Breast epithelium (tissue), 3 donors: ENCODE measurements at regions not wholly inside any gene's neighbourhood (a gene's known extent, or its start where the extent isn't known, plus 50 kb on each side); places are given as distances from the start of the nearest gene placed in this dataset.

Source experiments
- CTCF ChIP-seq, 3 donors: fragments of 450-650 bp; IDR thresholded peaks; one replicate each; pipeline ENCODE4 v1.5.1; 2016 to 2017; ENCODE audit warnings: antibody characterized with exemption in 3 of 3, mild to moderate bottlenecking in 3 of 3, moderate library complexity in 3 of 3
- POLR2A ChIP-seq: fragments of 450-650 bp; IDR thresholded peaks from one replicate; pipeline ENCODE4 v1.6.1; 2016; ENCODE audit warnings: antibody characterized with exemption, mild to moderate bottlenecking, moderate library complexity
- POLR2AphosphoS5 ChIP-seq, 3 donors: sonication (generic); formaldehyde crosslinking; IDR thresholded peaks; one replicate each; pipeline ENCODE4 v1.6.1; 2017; ENCODE audit warnings: antibody characterized with exemption in 3 of 3

- TF ChIP-seq CTCF (IDR thresholded peaks at IDR 0.05): no peak
- no peak for TF ChIP-seq POLR2A
- no peak for TF ChIP-seq POLR2AphosphoS5 (IDR thresholded peaks at IDR 0.05)
Measured at GRCh38 chr1:239270509-239270908, 115.9 kb upstream of the CHRM3 start.
